HG02970 (cell line): ENCODE measurements at regions not wholly inside any gene's neighbourhood (a gene's known extent, or its start where the extent isn't known, plus 50 kb on each side); places are given as distances from the start of the nearest gene placed in this dataset.
"Not testable (repeated sequence)": the region's sequence is repeated elsewhere in the genome, so short reads cannot be mapped to it uniquely, and the experiment has no call there.

Experiments
- ATAC-seq: cut with Tn5 transposase; IDR thresholded peaks from one replicate; pipeline ENCODE4 v1.9.1; 2021; ENCODE audit warnings: mild to moderate bottlenecking, moderate library complexity, moderate number of reproducible peaks; ENCODE audit not compliant: unreplicated experiment, low FRiP score

- no peak for ATAC-seq
These were observed 85.2 kb upstream of the GRAMD1B start for GRCh38 chr11:123344790-123345357.

GRCh38 chr11:123344188-123344587 is 85.9 kb upstream of the GRAMD1B start:
- ATAC-seq, result not testable (repeated sequence)

- ATAC-seq, result no peak
These were observed 90.9 kb upstream of the GRAMD1B start for GRCh38 chr11:123338997-123339752.

- ATAC-seq, result no peak
These were observed 91.7 kb upstream of the GRAMD1B start for GRCh38 chr11:123338266-123338800.

GRCh38 chr11:123334925-123335324 is 95.1 kb upstream of the GRAMD1B start:
- no peak for ATAC-seq

- not testable (repeated sequence) for ATAC-seq
These were observed 97.5 kb upstream of the GRAMD1B start for GRCh38 chr11:123332577-123332976.

GRCh38 chr11:123330948-123331347 is 99.1 kb upstream of the GRAMD1B start:
- no peak for ATAC-seq

GRCh38 chr11:123330471-123330870 is 99.6 kb upstream of the GRAMD1B start:
- no peak for ATAC-seq

GRCh38 chr11:123330071-123330470 is 100.0 kb upstream of the GRAMD1B start:
- ATAC-seq, result no peak

GRCh38 chr11:123328281-123328867 is 101.7 kb upstream of the GRAMD1B start:
- ATAC-seq, result no peak

- no peak for ATAC-seq
These were observed 104.5 kb upstream of the GRAMD1B start for GRCh38 chr11:123325533-123325932.

- no peak for ATAC-seq
These were observed 106.5 kb upstream of the GRAMD1B start for GRCh38 chr11:123323568-123323967.

- no peak for ATAC-seq
These were observed 108.4 kb upstream of the GRAMD1B start for GRCh38 chr11:123321636-123322035.

- no peak for ATAC-seq
These were observed 111.4 kb upstream of the GRAMD1B start for GRCh38 chr11:123318623-123319022.

GRCh38 chr11:123318132-123318531 is 111.9 kb upstream of the GRAMD1B start:
- ATAC-seq, result not testable (repeated sequence)

GRCh38 chr11:123316003-123316402 is 114.1 kb upstream of the GRAMD1B start:
- ATAC-seq, result no peak

GRCh38 chr11:123314972-123315371 is 115.1 kb upstream of the GRAMD1B start:
- ATAC-seq, result no peak

GRCh38 chr11:123313262-123313661 is 116.8 kb upstream of the GRAMD1B start:
- ATAC-seq, result no peak

GRCh38 chr11:123308077-123308476 is 113.0 kb upstream of the CLMP start:
- no peak for ATAC-seq

GRCh38 chr11:123307276-123307675 is 112.2 kb upstream of the CLMP start:
- no peak for ATAC-seq

GRCh38 chr11:123306531-123306930 is 111.5 kb upstream of the CLMP start:
- ATAC-seq, result no peak
